ENCODE measurements at regions not wholly inside any gene's neighbourhood (a gene's known extent, or its start where the extent isn't known, plus 50 kb on each side); places are given as distances from the start of the nearest gene placed in this dataset.

- no peak overlapping the region for H3K4me2 ChIP-seq (ENCODE audit: control insufficient read depth, extremely low read depth, insufficient read depth, low read depth, low read length)
Measured at GRCh38 chr6:40039042-40039441, 104.8 kb upstream of the MOCS1 start.

GRCh38 chr6:40038626-40039025 lies 104.4 kb upstream of the MOCS1 start:
- no peak for DNase-seq (ENCODE audit: low read depth, low spot score)
- H3K27ac ChIP-seq (ENCODE audit: control insufficient read depth, insufficient read depth, low read length): no peak overlapping the region
- no peak overlapping the region for H2AFZ ChIP-seq (ENCODE audit: control insufficient read depth, low read length)
- H3K4me3 ChIP-seq (ENCODE audit: control insufficient read depth in 2 of 3, extremely low read depth in 1 of 3, insufficient read depth in 2 of 3, low read depth in 1 of 3, low read length in 3 of 3): no peak overlapping the region
- H3K4me2 ChIP-seq (ENCODE audit: control insufficient read depth, extremely low read depth, insufficient read depth, low read depth, low read length): no peak overlapping the region
- no peaks in the 10 kb centered on the region for H3K27me3 ChIP-seq (ENCODE audit: control insufficient read depth, extremely low read depth, insufficient read depth, low read length)
- TF ChIP-seq EZH2 (IDR thresholded peaks at IDR 0.05; ENCODE audit: low read length) (no peak), CTCF (optimal IDR thresholded peaks at IDR 0.05 in 1 of 3, IDR thresholded peaks at IDR 0.05 in 1 of 3, conservative IDR thresholded peaks at IDR 0.05 in 1 of 3; ENCODE audit: extremely low read depth in 1 of 3, insufficient read depth in 2 of 3, low read length in 3 of 3) (no peak)
- no peaks in the 10 kb centered on the region for H3K9me3 ChIP-seq (ENCODE audit: control insufficient read depth, low read depth, low read length)
- H4K20me1 ChIP-seq (ENCODE audit: control insufficient read depth, extremely low read depth, insufficient read depth, low read length): no peaks in the 10 kb centered on the region
- no peak overlapping the region for H3K9ac ChIP-seq (ENCODE audit: control insufficient read depth, extremely low read depth, insufficient read depth, low read length)
- no peaks in the 10 kb centered on the region for H3K36me3 ChIP-seq (ENCODE audit: control insufficient read depth in 2 of 2, extremely low read depth in 1 of 2, insufficient read depth in 2 of 2, low read length in 2 of 2)
- peaks cover 20% of the 10 kb centered on the region for H3K4me1 ChIP-seq (ENCODE audit: control insufficient read depth, extremely low read depth, insufficient read depth, low read length)
- no peak for FAIRE-seq
- no peaks in the 10 kb centered on the region for H3K79me2 ChIP-seq (ENCODE audit: control insufficient read depth, insufficient read depth, low read length)
- dilution Hi-C loops (cut with MboI; ENCODE audit: extremely low pct_ligation_motif_present, low sequenced_read_pairs): no loop called here
- H3K9me1 ChIP-seq (ENCODE audit: control insufficient read depth, extremely low read depth, insufficient read depth, low read length): no peaks in the 10 kb centered on the region

More at GRCh38 chr6:40039042-40039441, 104.8 kb upstream of the MOCS1 start:
- H3K9ac ChIP-seq (ENCODE audit: control insufficient read depth, extremely low read depth, insufficient read depth, low read length): no peak overlapping the region
- H3K27me3 ChIP-seq (ENCODE audit: control insufficient read depth, extremely low read depth, insufficient read depth, low read length): no peaks in the 10 kb centered on the region
- dilution Hi-C loops (cut with MboI; ENCODE audit: extremely low pct_ligation_motif_present, low sequenced_read_pairs): no loop called here
- TF ChIP-seq EZH2 (IDR thresholded peaks at IDR 0.05; ENCODE audit: low read length): no peak
- TF ChIP-seq CTCF (optimal IDR thresholded peaks at IDR 0.05 in 1 of 3, IDR thresholded peaks at IDR 0.05 in 1 of 3, conservative IDR thresholded peaks at IDR 0.05 in 1 of 3; ENCODE audit: extremely low read depth in 1 of 3, insufficient read depth in 2 of 3, low read length in 3 of 3): no peak
- no peak overlapping the region for H3K27ac ChIP-seq (ENCODE audit: control insufficient read depth, insufficient read depth, low read length)
- no peak for DNase-seq (ENCODE audit: low read depth, low spot score)
- H3K9me3 ChIP-seq (ENCODE audit: control insufficient read depth, low read depth, low read length): no peaks in the 10 kb centered on the region
- no peaks in the 10 kb centered on the region for H3K9me1 ChIP-seq (ENCODE audit: control insufficient read depth, extremely low read depth, insufficient read depth, low read length)
- FAIRE-seq: no peak
- H3K79me2 ChIP-seq (ENCODE audit: control insufficient read depth, insufficient read depth, low read length): no peaks in the 10 kb centered on the region
- peaks cover 20% of the 10 kb centered on the region for H3K4me1 ChIP-seq (ENCODE audit: control insufficient read depth, extremely low read depth, insufficient read depth, low read length)
- no peaks in the 10 kb centered on the region for H4K20me1 ChIP-seq (ENCODE audit: control insufficient read depth, extremely low read depth, insufficient read depth, low read length)
- H3K4me3 ChIP-seq (ENCODE audit: control insufficient read depth in 2 of 3, extremely low read depth in 1 of 3, insufficient read depth in 2 of 3, low read depth in 1 of 3, low read length in 3 of 3): no peak overlapping the region
- no peak overlapping the region for H2AFZ ChIP-seq (ENCODE audit: control insufficient read depth, low read length)
- no peaks in the 10 kb centered on the region for H3K36me3 ChIP-seq (ENCODE audit: control insufficient read depth in 2 of 2, extremely low read depth in 1 of 2, insufficient read depth in 2 of 2, low read length in 2 of 2)

Measured in keratinocyte (primary cell).